Cardiac muscle cell (in vitro differentiated cells and primary cell): ENCODE measurements at regions not wholly inside any gene's neighbourhood (a gene's known extent, or its start where the extent isn't known, plus 50 kb on each side); places are given as distances from the start of the nearest gene placed in this dataset.
"Not testable (repeated sequence)": the region's sequence is repeated elsewhere in the genome, so short reads cannot be mapped to it uniquely, and the experiment has no call there.

Experiments
- DNase-seq, 2 donors: peaks; one replicate each; pipeline versions ENCODE4 v3.0.0 to v3.0.0-alpha.2; 2010 to 2017; ENCODE audit warnings: low read depth in 1 of 2, low spot score in 1 of 2
- H3K27ac ChIP-seq: fragments of 200-600 bp; sonication (generic); 2 replicates; pipeline ENCODE4 v1.5.1; 2016
- H3K27me3 ChIP-seq: fragments of 200-600 bp; sonication (generic); 2 replicates; pipeline ENCODE4 v1.6.0; 2016; ENCODE audit warnings: control low read depth
- H3K36me3 ChIP-seq: fragments of 200-600 bp; sonication (generic); 2 replicates; pipeline ENCODE4 v1.5.1; 2016; ENCODE audit warnings: control low read depth
- H3K4me1 ChIP-seq: fragments of 200-600 bp; sonication (generic); 2 replicates; pipeline ENCODE4 v1.8.1; 2017; ENCODE audit warnings: low read depth, mild to moderate bottlenecking, mixed run types
- H3K4me3 ChIP-seq: fragments of 200-600 bp; sonication (generic); 2 replicates; pipeline ENCODE4 v1.5.1; 2016; ENCODE audit warnings: mild to moderate bottlenecking
- H3K9me3 ChIP-seq: fragments of 200-600 bp; sonication (generic); 2 replicates; pipeline ENCODE4 v1.5.1; 2017; ENCODE audit warnings: low read depth, mild to moderate bottlenecking, control low read depth
- CTCF ChIP-seq: IDR thresholded peaks from 2 replicates; pipeline ENCODE4 v1.5.1; 2012; ENCODE audit warnings: low read depth, mild to moderate bottlenecking, low read length

GRCh38 chr1:241432241-241432640 lies 75.2 kb upstream of the RGS7 start:
- no peak for DNase-seq
- TF ChIP-seq CTCF: no peak
- H3K36me3 ChIP-seq: no peaks in the 10 kb centered on the region
- no peak overlapping the region for H3K4me3 ChIP-seq
- H3K9me3 ChIP-seq: no peaks in the 10 kb centered on the region
- H3K27me3 ChIP-seq: no peaks in the 10 kb centered on the region
- no peaks in the 10 kb centered on the region for H3K4me1 ChIP-seq
- H3K27ac ChIP-seq: no peak overlapping the region

- not testable (repeated sequence) for H3K9me3 ChIP-seq, H3K4me1 ChIP-seq, H3K27ac ChIP-seq, H3K4me3 ChIP-seq, H3K36me3 ChIP-seq, DNase-seq
- H3K27me3 ChIP-seq: peaks cover 46% of the 10 kb centered on the region
These were observed 68.1 kb upstream of the RGS7 start for GRCh38 chr1:241425091-241425490.

- Histone ChIP-seq H3K4me1 (no peaks in the 10 kb centered on the region), H3K36me3 (no peaks in the 10 kb centered on the region), H3K4me3 (peak overlapping the region; percentile 54), H3K27ac (no peak overlapping the region), H3K27me3 (peaks cover 46% of the 10 kb centered on the region), H3K9me3 (no peaks in the 10 kb centered on the region)
- no peak for DNase-seq
- TF ChIP-seq CTCF: no peak
These were observed 67.5 kb upstream of the RGS7 start for GRCh38 chr1:241424480-241424971.

GRCh38 chr1:241423541-241424479 lies 66.8 kb upstream of the RGS7 start:
- Histone ChIP-seq H3K27me3 (peaks cover 46% of the 10 kb centered on the region), H3K4me1 (no peaks in the 10 kb centered on the region), H3K36me3 (no peaks in the 10 kb centered on the region), H3K9me3 (no peaks in the 10 kb centered on the region), H3K27ac (no peak overlapping the region), H3K4me3 (peak overlapping the region; percentile 54)
- DNase-seq: peak; percentile 7 to 58
- TF ChIP-seq CTCF: peak; percentile 4

- H3K27me3 ChIP-seq: peaks cover 46% of the 10 kb centered on the region
- H3K27ac ChIP-seq: no peak overlapping the region
- H3K9me3 ChIP-seq: no peaks in the 10 kb centered on the region
- H3K36me3 ChIP-seq: no peaks in the 10 kb centered on the region
- H3K4me1 ChIP-seq: no peaks in the 10 kb centered on the region
- TF ChIP-seq CTCF: no peak
- no peak overlapping the region for H3K4me3 ChIP-seq
- no peak for DNase-seq
These were observed 65.5 kb upstream of the RGS7 start for GRCh38 chr1:241422470-241422869.

GRCh38 chr1:241419986-241420385 lies 63.0 kb upstream of the RGS7 start:
- no peak for DNase-seq
- Histone ChIP-seq H3K27ac (no peak overlapping the region), H3K9me3 (no peaks in the 10 kb centered on the region), H3K4me1 (no peaks in the 10 kb centered on the region), H3K4me3 (no peak overlapping the region), H3K27me3 (peaks cover 37% of the 10 kb centered on the region), H3K36me3 (no peaks in the 10 kb centered on the region)
- no peak for TF ChIP-seq CTCF
